HepG2 (cell line): ENCODE measurements at regions not wholly inside any gene's neighbourhood (a gene's known extent, or its start where the extent isn't known, plus 50 kb on each side); places are given as distances from the start of the nearest gene placed in this dataset.

Experiments
- ATAC-seq: fragments of 200-7000 bp; cut with Tn5 transposase; 3 replicates; pipeline ENCODE4 v1.9.1; 2020; ENCODE audit warnings: mild to moderate bottlenecking, moderate library complexity
- BruUV-seq: library from RNA; stranded (reverse); fragments of 400-500 nt; replicated peaks from 2 replicates; lab custom pipeline; 2021; lab: Mats Ljungman, UMichigan
- CTCF ChIA-PET: fragments of 300-600 bp; formaldehyde crosslinking; extraction: SDS; loops from one replicate; lab custom pipeline; 2021; ENCODE audit warnings: low total read pairs, inconsistent platforms, low intra/inter-chr PET ratio; lab: Yijun Ruan, JAX
- POLR2A ChIA-PET: fragments of 350-600 bp; sonication (Branson Sonifier 250); formaldehyde crosslinking; loops from one replicate; lab custom pipeline; 2020; ENCODE audit warnings: antibody characterized with exemption, inconsistent platforms; lab: Yijun Ruan, JAX
- DNase-seq: peaks from one replicate; pipeline ENCODE4 v3.0.0-alpha.2; 2015; ENCODE audit warnings: low spot score
- FAIRE-seq: peaks from 3 replicates; lab custom pipeline; 2011; peaks lifted over from hg19 to GRCh38; lab: Jason Lieb, UNC
- H2AFZ ChIP-seq: one replicate; pipeline ENCODE4 v1.6.1; 2011; ENCODE audit warnings: low read length, inconsistent platforms
- H3K27ac ChIP-seq: fragments of 300-600 bp; 3 replicates; pipeline ENCODE4 v1.8.0; 2011; ENCODE audit warnings: mixed run types, mild to moderate bottlenecking, mixed read lengths, low read length, inconsistent platforms; ENCODE audit not compliant: insufficient read depth; ENCODE audit errors: extremely low read length
- H3K27me3 ChIP-seq, 2 experiments: fragments of 200-600 bp in 1 of 2; 2 replicates in 1 of 2; 3 replicates in 1 of 2; pipeline versions ENCODE4 v1.6.0 to v1.8.0; 2011; ENCODE audit warnings: low read length in 2 of 2, mild to moderate bottlenecking in 2 of 2, moderate library complexity in 2 of 2, inconsistent platforms in 1 of 2; ENCODE audit not compliant: insufficient read depth in 2 of 2, control insufficient read depth in 1 of 2
- H3K36me3 ChIP-seq, 2 experiments: fragments of 200-600 bp in 1 of 2; replicated peaks in 1 of 2; 2 replicates in 1 of 2; 3 replicates in 1 of 2; pipeline versions ENCODE4 v1.5.1 to v1.8.0; 2011; ENCODE audit warnings: low read length in 2 of 2, inconsistent platforms in 1 of 2; ENCODE audit not compliant: insufficient read depth in 2 of 2, control insufficient read depth in 1 of 2
- H3K4me1 ChIP-seq: 2 replicates; pipeline ENCODE4 v1.5.1; 2012; ENCODE audit warnings: low read length, inconsistent platforms; ENCODE audit not compliant: insufficient read depth
- H3K4me2 ChIP-seq: 2 replicates; pipeline ENCODE4 v1.6.0; 2011; ENCODE audit warnings: low read depth, low read length, inconsistent platforms
- H3K4me3 ChIP-seq, 3 experiments: fragments of 200-600 bp in 1 of 3; sonication (generic), shearing (Covaris generic) in 1 of 3; replicated peaks in 1 of 3; 2 replicates each; pipeline ENCODE4 v1.5.1; 2011 to 2016; ENCODE audit warnings: low read length in 3 of 3, inconsistent platforms in 2 of 3, low read depth in 2 of 3, mild to moderate bottlenecking in 2 of 3, control low read depth in 1 of 3, mixed read lengths in 1 of 3; ENCODE audit not compliant: insufficient read depth in 1 of 3
- H3K79me2 ChIP-seq: one replicate; pipeline ENCODE4 v1.6.1; 2011; ENCODE audit warnings: low read length, inconsistent platforms; ENCODE audit not compliant: insufficient read depth
- H3K9ac ChIP-seq: 2 replicates; pipeline ENCODE4 v1.6.0; 2011; ENCODE audit warnings: mild to moderate bottlenecking, low read depth, low read length, inconsistent platforms; ENCODE audit not compliant: insufficient read depth
- H3K9me3 ChIP-seq: 2 replicates; pipeline ENCODE4 v1.5.1; 2012; ENCODE audit warnings: mild to moderate bottlenecking, low read length
- H4K20me1 ChIP-seq: 2 replicates; pipeline ENCODE4 v1.6.0; 2011; ENCODE audit warnings: inconsistent platforms, mild to moderate bottlenecking, low read length, moderate library complexity; ENCODE audit not compliant: insufficient read depth
- EED ChIP-seq: sonication (generic); formaldehyde crosslinking; IDR thresholded peaks from 2 replicates; pipeline ENCODE4 v1.5.0; 2020; ENCODE audit warnings: mild to moderate bottlenecking, missing genetic modification reagents
- FLYWCH1 ChIP-seq: sonication (generic); formaldehyde crosslinking; IDR thresholded peaks from 2 replicates; pipeline ENCODE4 v1.8.1; 2023; ENCODE audit warnings: mild to moderate bottlenecking, missing genetic modification reagents
- FOXJ3 ChIP-seq: sonication (generic); formaldehyde crosslinking; IDR thresholded peaks from 2 replicates; pipeline ENCODE4 v1.4.0; 2020; ENCODE audit warnings: missing genetic modification reagents, mild to moderate bottlenecking, borderline replicate concordance
- MED8 ChIP-seq: sonication (generic); formaldehyde crosslinking; IDR thresholded peaks from 2 replicates; pipeline ENCODE4 v1.8.1; 2023; ENCODE audit warnings: mild to moderate bottlenecking, missing genetic modification reagents; ENCODE audit not compliant: insufficient replicate concordance
- NCOA5 ChIP-seq: sonication (generic); formaldehyde crosslinking; IDR thresholded peaks from 2 replicates; pipeline ENCODE4 v1.4.0; 2020; ENCODE audit warnings: missing genetic modification reagents
- NFIC ChIP-seq: IDR thresholded peaks from 2 replicates; pipeline ENCODE4 v1.6.1; 2012; ENCODE audit warnings: mild to moderate bottlenecking, low read length, inconsistent platforms
- PRPF4 ChIP-seq: fragments of 200-400 bp; formaldehyde crosslinking; IDR thresholded peaks from 2 replicates; pipeline ENCODE4 v1.6.1; 2016; ENCODE audit warnings: low read length, low read depth; ENCODE audit not compliant: poor library complexity, severe bottlenecking
- RBAK ChIP-seq: sonication (generic); formaldehyde crosslinking; IDR thresholded peaks from 2 replicates; pipeline ENCODE4 v1.5.1; 2020; ENCODE audit warnings: mild to moderate bottlenecking, missing genetic modification reagents
- SOX6 ChIP-seq, 2 experiments: fragments of 450-650 bp in 1 of 2; sonication (generic) in 1 of 2; formaldehyde crosslinking in 1 of 2; IDR thresholded peaks; 2 replicates each; pipeline versions ENCODE4 v1.4.0 to v1.6.1; 2017 to 2020; ENCODE audit warnings: antibody characterized with exemption in 1 of 2, mild to moderate bottlenecking in 1 of 2, missing genetic modification reagents in 1 of 2
- SYNCRIP ChIP-seq: fragments of 200-400 bp; formaldehyde crosslinking; IDR thresholded peaks from 2 replicates; pipeline ENCODE4 v1.6.1; 2018; ENCODE audit warnings: mild to moderate bottlenecking, low read depth, low read length; ENCODE audit not compliant: insufficient read depth
- THAP11 ChIP-seq: IDR thresholded peaks from 2 replicates; pipeline ENCODE4 v1.6.1; 2016; ENCODE audit warnings: missing biosample characterization, missing genetic modification reagents
- ZBTB3 ChIP-seq: sonication (generic); formaldehyde crosslinking; IDR thresholded peaks from 2 replicates; pipeline ENCODE4 v1.4.0; 2020; ENCODE audit warnings: low read depth, mild to moderate bottlenecking, moderate library complexity, missing genetic modification reagents, borderline replicate concordance
- ZNF124 ChIP-seq: sonication (generic); formaldehyde crosslinking; IDR thresholded peaks from 2 replicates; pipeline ENCODE4 v1.4.0; 2020; ENCODE audit warnings: missing genetic modification reagents
- ZNF460 ChIP-seq: sonication (generic); formaldehyde crosslinking; IDR thresholded peaks from 2 replicates; pipeline ENCODE4 v1.5.1; 2020; ENCODE audit warnings: missing genetic modification reagents, mild to moderate bottlenecking, borderline replicate concordance
- ZNF567 ChIP-seq: sonication (generic); formaldehyde crosslinking; IDR thresholded peaks from 2 replicates; pipeline ENCODE4 v1.8.1; 2023; ENCODE audit warnings: mild to moderate bottlenecking, missing genetic modification reagents, borderline replicate concordance
- ZNF766 ChIP-seq: sonication (generic); formaldehyde crosslinking; IDR thresholded peaks from 2 replicates; pipeline ENCODE4 v1.5.0; 2020; ENCODE audit warnings: missing genetic modification reagents, borderline replicate concordance
- WGBS: methylation state at CpG from one replicate; pipeline ENCODE4 v1.1.6; 2017; ENCODE audit warnings: low lambda C conversion rate; 5-methylcytosine and 5-hydroxymethylcytosine counted together
- in situ Hi-C: cut with HindIII; loops from 2 replicates; pipeline ENCODE4 v1.10.0; 2017; ENCODE audit warnings: low pct_unique_long_range_greater_than_20kb; ENCODE audit not compliant: extremely low pct_ligation_motif_present
- intact Hi-C: fragments of 100-400 bp; cut with micrococcal nuclease; formaldehyde crosslinking; loops from one replicate; pipeline ENCODE4 v1.10.0; 2022; ENCODE audit not compliant: unreplicated experiment
- TF ChIP-seq, protein P1 (sequence below): fragments of 450-650 bp; IDR thresholded peaks from 2 replicates; pipeline ENCODE4 v1.6.1; 2016

GRCh38 chrY:19356735-19357134 lies 387.8 kb downstream of the KDM5D start:
- ATAC-seq = no peak
- in situ Hi-C loops = no loop called here
- FAIRE-seq = no peak
- no peak for TF ChIP-seq ZNF460 (CRISPR knock-in tag)
- TF ChIP-seq FOXJ3 (CRISPR knock-in tag) = no peak
- TF ChIP-seq, all 625 proteins: peak for 0
- no peaks in the 10 kb centered on the region for H3K36me3 ChIP-seq
- no peaks in the 10 kb centered on the region for H4K20me1 ChIP-seq
- H3K79me2 ChIP-seq = no peaks in the 10 kb centered on the region
- ChIA-PET CTCF (no interaction called here), POLR2A (no interaction called here)
- peaks cover 11% of the 10 kb centered on the region; the same call in 1 of the 2 replicates for H3K9me3 ChIP-seq
- no peak overlapping the region for H3K27ac ChIP-seq
- BruUV-seq = no TSS peak
- H3K4me1 ChIP-seq = no peaks in the 10 kb centered on the region
- DNase-seq = no peak
- no peak overlapping the region for H3K4me2 ChIP-seq
- no peak overlapping the region for H3K4me3 ChIP-seq
- no peak overlapping the region for H3K9ac ChIP-seq
- intact Hi-C loops = no loop called here
- H2AFZ ChIP-seq = no peak overlapping the region
- H3K27me3 ChIP-seq = no peaks in the 10 kb centered on the region

- Histone ChIP-seq H3K4me2 (no peak overlapping the region), H3K79me2 (no peaks in the 10 kb centered on the region), H3K36me3 (no peaks in the 10 kb centered on the region), H3K4me1 (no peaks in the 10 kb centered on the region), H3K27me3 (no peaks in the 10 kb centered on the region), H4K20me1 (no peaks in the 10 kb centered on the region), H2AFZ (no peak overlapping the region), H3K9me3 (peaks cover 11% of the 10 kb centered on the region; the same call in 1 of the 2 replicates), H3K9ac (no peak overlapping the region), H3K4me3 (no peak overlapping the region), H3K27ac (no peak overlapping the region)
- FAIRE-seq = no peak
- 0% methylated on average over 1 of the region's 1 CpG for WGBS
- in situ Hi-C loops = no loop called here
- no TSS peak for BruUV-seq
- ChIA-PET POLR2A (no interaction called here), CTCF (no interaction called here)
- intact Hi-C loops = no loop called here
- no peak for DNase-seq
- ATAC-seq = no peak
- TF ChIP-seq NFIC = no peak
- no peak for TF ChIP-seq ZNF567 (CRISPR knock-in tag)
- no peak for TF ChIP-seq ZNF124
- no peak for TF ChIP-seq PRPF4
- no peak for TF ChIP-seq RBAK
- TF ChIP-seq, protein P1, sequence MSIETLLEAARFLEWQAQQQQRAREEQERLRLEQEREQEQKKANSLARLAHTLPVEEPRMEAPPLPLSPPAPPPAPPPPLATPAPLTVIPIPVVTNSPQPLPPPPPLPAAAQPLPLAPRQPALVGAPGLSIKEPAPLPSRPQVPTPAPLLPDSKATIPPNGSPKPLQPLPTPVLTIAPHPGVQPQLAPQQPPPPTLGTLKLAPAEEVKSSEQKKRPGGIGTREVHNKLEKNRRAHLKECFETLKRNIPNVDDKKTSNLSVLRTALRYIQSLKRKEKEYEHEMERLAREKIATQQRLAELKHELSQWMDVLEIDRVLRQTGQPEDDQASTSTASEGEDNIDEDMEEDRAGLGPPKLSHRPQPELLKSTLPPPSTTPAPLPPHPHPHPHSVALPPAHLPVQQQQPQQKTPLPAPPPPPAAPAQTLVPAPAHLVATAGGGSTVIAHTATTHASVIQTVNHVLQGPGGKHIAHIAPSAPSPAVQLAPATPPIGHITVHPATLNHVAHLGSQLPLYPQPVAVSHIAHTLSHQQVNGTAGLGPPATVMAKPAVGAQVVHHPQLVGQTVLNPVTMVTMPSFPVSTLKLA = no peak
- TF ChIP-seq FLYWCH1 (CRISPR knock-in tag) = no peak
- TF ChIP-seq ZNF766 (CRISPR knock-in tag) = no peak
- TF ChIP-seq SYNCRIP = no peak
- TF ChIP-seq ZBTB3 (CRISPR knock-in tag) = no peak
- no peak for TF ChIP-seq EED
- TF ChIP-seq MED8 (CRISPR knock-in tag) = no peak
- TF ChIP-seq NCOA5 (CRISPR knock-in tag) = no peak
- no peak for TF ChIP-seq THAP11
- no peak for TF ChIP-seq SOX6 (IDR thresholded peaks at IDR 0.05)
- TF ChIP-seq SOX6 (CRISPR knock-in tag; IDR thresholded peaks at IDR 0.05) = no peak
Observed at GRCh38 chrY:19354857-19355173, 389.7 kb downstream of the KDM5D start.
